Islet precursor cell (in vitro differentiated cells): ENCODE measurements at regions not wholly inside any gene's neighbourhood (a gene's known extent, or its start where the extent isn't known, plus 50 kb on each side); places are given as distances from the start of the nearest gene placed in this dataset.
"Not testable (repeated sequence)": the region's sequence is repeated elsewhere in the genome, so short reads cannot be mapped to it uniquely, and the experiment has no call there.

Experiments used
- DNase-seq: peaks from one replicate; pipeline ENCODE4 v3.0.0-alpha.2; 2018

- DNase-seq, result peak; percentile 76
Measured at GRCh38 chr6:26268659-26269402, 96.2 kb upstream of the BTN3A2 start.

DNA sequence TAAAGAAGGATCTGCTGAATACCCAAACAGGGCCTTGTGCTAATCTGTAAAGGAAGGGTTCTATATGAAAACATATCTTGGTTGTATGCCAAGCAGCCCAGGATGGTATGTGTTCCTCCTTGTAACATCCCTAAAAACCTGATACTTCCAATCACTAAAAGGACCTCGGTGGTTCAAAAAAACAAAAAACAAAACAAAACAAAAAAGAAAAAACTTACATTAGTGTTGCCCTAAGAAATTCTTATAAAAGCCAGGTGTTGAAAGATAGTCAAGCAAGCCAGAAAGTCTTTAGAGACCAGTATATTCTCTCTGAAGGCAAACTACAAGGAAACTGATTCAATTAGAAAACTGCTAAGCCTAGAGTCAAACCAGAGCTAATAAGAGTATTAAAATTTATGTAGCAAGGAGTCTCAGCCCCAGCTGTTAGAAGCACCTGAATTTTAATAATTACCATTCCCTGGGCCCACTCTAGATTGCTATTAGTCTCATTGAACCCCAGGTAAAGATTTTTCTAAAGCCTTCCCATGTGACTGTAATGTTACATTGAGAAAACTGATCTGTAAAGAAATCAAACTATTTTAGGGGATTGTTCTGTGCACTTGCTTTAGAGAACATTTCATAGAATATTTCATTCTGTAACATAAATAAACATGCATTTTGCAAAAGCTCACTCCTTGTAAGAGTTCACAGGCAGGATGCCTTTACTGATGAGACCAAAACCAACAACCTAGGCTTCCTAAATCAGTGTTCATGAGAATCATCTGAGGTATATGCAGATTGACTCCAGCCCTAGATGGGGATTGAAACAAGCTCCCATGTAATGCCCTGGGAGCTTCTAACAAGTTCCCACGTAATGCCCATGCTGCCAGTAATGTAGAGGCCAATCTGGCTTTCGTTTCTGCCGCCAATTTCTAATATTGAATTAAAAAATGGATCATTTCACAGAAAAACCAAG, 95.2 kb upstream of the BTN3A2 start:
- no peak for DNase-seq

- no peak for DNase-seq
Measured at GRCh38 chr6:26270486-26270861, 94.5 kb upstream of the BTN3A2 start.

- peak; percentile 89 for DNase-seq
Measured at GRCh38 chr6:26270903-26271667, 93.9 kb upstream of the BTN3A2 start.

GRCh38 chr6:26271668-26272024, 93.4 kb upstream of the BTN3A2 start:
- no peak for DNase-seq

DNA sequence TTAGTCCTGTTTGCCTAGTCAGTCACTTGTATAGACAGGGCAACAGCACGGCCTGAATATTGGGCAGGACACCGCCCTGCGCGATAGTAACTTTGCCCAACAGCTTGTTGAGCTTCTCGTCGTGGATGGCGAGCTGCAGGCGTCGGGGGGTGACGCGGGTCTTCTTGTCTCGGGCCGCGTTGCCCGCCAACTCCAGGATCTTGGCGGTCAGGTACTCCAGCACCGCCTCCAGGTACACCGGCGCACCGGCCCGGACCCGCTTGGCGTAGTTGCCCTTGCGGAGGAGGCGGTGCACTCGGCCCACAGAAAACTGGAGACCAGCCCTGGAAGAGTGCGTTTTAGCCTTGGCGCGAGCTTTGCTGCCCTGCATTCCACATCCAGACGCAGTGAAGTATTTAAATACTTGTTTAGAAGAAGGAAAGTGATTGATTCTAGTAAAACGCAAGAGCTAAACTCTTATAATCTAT, 92.8 kb upstream of the BTN3A2 start:
- peak; percentile 88 for DNase-seq

DNA sequence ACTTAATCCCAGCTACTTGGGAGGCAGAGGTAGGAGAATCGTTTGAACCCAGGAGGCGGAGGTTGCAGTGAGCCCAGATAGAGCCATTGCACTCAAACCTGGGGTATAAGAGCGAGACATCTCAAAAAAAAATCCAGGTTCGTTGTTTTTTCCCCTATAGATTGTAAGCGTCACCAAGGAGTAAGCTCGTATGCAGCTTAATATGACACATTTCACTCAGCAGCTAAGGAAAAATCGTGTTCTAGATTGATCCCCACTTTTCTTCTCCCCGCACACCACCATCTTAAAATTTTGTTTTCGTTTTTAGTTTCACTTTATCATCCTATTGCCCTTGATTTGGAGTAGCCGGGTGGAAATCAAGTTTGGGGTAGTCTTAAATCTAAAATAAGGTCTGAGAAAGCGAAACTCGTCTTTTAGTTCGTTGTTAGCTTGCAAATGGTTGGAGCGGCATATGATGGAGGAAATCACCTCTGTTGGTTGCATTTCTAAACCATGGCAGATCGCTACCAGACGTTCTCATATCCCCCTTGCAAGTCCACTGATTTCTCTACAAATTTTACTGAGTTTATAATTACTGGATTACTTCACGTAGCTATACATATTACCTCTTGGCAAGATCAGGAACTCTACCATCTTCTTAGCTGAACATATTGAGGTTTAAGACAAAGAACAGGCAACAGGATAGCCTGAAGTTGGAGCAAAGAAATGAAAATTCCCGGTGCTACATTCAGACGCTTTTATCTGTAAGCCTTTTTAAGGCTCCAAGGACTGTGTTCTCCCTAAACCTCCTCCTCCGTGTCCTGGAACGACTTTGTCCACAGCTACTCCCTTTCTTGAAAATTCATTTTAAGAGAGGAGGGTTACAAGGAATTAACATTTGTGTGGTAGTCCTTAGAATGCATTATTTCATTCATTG, 91.1 kb upstream of the BTN3A2 start:
- DNase-seq, result no peak

GRCh38 chr6:26275663-26276062, 89.3 kb upstream of the BTN3A2 start:
- DNase-seq, result no peak

DNA sequence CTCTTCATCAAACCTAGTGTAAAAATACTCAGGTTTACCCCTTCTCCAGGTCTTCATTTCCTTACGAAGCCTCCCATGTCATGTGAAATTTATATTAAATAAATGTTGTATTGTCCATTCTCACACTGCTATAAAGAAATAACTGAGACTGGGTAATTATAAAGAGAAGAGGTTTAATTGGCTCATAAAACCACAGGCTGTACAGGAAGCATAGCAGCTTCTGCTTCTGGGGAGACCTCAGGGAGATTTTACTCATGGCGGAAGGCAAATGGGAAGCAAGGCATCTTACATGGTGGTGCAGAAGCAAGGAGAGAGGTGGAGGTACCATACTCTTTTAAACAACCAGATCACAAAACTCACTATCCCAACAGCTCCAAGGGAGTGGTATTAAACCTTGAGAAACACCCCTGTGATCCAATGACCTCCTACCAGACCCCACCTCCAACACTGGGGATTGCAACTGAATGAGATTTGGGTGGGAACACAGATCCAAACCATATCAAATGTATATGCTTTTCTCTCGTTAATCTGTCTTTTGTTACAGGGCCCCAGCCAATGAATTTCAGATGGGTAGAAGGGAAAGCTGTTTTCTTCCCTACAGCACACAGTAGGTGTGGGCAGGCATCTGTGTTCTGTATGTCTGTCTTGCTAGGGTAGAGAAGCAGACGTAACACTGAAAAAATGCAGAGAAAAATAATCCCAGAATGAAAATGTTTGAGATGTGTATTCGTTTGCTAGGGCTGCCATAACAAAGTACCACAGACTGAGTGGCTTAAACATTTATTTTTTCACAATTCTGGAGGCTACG, 88.0 kb upstream of the BTN3A2 start:
- no peak for DNase-seq

DNA sequence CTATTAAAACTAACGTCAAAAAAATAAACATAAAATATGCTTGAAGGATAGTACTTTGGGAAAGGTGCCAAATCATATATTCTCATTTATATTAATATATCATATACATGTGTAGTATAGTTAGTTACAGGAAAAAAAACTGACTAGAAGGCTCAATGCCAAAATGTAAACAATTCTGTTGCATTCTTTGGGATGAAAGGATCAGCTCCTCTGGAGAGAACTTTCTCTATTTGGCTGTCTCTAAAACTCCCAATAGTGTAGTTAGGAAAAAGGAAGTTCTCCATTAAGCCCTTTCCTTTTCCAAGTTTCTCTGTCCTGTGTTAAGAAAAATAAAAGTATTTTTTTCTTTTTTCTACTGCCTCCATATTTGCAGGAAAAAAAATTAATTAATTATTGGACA, 86.5 kb upstream of the BTN3A2 start:
- no peak for DNase-seq

DNA sequence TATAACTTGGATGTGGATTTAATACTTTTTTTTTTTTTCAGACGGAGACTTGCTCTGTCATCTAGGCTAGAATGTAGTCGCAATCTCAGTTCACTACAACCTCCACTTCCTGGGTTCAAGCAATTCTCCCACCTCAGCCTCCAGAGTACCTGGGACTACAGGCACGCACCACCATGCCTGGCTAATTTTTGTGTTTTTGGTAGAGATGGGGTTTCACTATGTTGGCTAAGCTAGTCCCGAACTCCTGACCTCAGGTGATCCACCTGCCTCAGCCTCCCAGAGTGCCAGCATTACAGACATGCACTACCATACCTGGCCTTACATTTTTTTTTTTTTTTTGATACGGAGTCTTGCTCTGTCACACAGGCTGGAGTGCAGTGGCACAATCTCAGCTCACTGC, 85.6 kb upstream of the BTN3A2 start:
- DNase-seq, result not testable (repeated sequence)

DNA sequence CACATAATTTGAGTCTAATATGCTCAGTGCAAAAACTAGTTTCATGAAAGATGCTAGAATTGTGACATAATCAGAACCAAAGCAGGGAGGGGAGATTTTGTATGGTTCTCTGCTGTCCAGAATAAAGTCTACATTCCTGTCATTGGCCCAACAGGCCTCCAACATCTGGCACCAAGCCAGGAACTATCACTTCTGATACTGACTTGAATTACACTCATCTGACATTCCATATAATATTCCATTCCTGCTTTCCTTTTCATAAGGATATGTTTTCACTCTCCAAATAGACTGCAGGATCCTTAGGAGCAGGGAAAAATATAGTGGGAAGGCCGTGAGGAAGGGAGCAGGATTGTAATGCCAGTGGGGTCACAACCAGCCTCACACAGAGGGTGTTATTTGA, 84.6 kb upstream of the BTN3A2 start:
- DNase-seq, result no peak

- peak; percentile 71 for DNase-seq
Measured at GRCh38 chr6:26284537-26285142, 80.4 kb upstream of the BTN3A2 start.

DNA sequence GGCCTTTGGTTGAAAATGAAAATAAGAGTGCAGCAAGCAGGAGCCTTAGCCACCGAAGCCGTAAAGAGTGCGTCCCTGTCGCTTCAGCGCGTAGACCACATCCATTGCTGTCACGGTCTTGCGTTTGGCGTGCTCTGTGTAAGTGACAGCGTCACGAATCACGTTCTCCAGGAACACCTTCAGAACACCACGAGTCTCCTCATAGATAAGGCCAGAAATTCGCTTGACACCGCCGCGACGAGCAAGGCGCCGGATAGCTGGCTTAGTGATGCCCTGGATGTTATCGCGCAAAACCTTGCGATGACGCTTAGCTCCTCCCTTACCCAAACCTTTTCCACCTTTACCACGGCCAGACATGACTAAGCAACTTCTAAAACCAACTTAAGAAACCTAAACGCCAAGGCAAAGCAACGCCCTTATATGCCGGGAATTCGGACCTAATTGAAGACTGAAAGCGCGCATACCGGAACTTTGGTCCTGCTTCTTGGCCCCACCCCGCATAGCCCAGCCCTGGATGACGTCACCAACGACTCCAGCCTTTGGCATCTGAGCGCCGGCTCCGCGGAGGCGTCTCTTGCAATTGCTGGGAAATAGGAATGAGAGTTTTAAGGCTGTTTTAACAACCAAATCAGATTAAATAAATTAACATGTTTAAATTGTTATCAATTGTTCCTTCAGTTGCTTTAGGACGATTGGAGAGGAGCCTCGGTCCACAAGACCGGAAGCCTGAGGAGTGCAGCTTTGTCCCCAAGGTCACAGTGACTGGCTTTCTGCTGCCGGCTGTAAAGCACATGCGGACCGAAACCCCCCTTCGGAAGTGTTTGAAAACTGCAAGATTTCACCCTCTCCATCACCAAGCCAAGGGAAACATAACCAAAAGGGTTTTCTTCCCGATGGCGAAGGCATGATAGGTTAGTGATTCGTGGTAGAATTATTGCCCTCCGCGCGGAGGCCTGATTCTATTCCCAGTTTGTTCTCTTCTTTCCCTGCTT, 79.6 kb upstream of the BTN3A2 start:
- DNase-seq, result peak; percentile 99

DNA sequence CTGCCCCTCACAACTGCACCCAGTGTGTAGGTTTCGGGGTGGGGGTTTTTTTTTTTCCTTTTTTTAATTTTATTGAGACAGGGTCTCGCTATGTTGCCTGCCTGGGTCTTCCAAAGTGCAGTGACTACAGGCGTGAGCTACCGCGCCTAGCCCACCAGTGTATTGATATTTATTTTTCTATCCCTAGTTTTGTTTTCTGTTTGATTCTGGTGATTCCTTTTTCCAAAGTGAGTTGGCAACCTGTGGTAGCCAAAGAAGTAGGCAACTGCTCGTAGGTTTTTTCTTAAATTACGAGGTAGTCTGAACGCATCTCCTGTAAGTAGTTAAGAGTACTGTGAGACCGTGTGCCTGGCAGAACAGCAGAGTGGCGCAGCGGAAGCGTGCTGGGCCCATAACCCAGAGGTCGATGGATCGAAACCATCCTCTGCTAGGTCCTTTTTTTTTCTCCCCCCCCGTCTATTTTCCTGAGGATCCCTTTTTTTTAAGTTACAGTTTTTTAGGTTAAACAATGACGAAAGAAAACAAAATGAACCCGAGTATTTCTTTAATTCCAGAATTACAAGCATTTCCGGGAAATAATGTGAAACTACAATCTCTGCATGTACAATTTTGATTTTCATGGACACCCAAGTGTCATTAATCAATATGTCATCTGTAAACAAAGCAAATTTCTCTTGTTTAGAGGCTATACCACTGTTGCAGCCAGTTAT, 78.7 kb upstream of the BTN3A2 start:
- DNase-seq, result peak; percentile 58

GRCh38 chr6:26288155-26288554, 76.8 kb upstream of the BTN3A2 start:
- no peak for DNase-seq

- DNase-seq, result no peak
Measured at GRCh38 chr6:26290941-26291340, 74.1 kb upstream of the BTN3A2 start.

DNA sequence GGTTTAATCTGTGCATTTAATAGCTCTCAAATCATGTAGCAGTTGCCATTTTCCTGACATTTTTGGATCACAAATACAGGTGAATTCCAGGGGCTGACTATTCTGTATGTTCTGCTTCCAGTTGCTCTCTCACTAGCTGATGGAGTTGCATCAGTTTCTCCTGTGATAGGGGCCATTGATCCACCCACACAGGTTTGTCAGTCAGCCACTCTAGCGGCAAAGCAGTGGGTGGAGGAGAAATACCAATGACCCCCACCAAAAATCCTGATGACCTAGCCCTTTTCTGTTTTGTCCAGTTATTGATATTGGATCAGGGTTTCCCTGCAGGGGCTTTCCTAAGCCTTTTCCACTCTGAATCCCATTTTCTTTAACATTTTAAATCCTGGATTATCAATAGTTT, 72.3 kb upstream of the BTN3A2 start:
- DNase-seq, result no peak

DNA sequence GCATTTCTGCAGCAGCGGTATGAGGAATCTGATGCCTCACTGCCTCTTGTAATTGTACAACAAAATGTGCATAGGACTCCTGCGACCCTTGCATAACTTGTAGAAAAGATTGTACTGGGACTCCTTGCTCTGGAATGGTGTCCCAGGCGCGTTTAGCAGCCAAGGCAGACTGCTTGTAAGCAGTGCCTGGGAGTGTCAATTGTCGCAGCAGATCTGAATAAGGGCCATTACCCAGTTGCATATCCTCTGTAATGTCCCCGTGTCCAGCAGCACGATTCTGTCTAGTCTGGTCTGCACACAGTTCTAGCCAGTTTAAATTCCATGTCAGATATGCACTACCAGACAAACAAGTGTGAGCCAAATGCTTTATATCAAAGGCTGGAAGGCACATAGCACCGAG, 70.7 kb upstream of the BTN3A2 start:
- no peak for DNase-seq
